GM21576 (cell line): ENCODE measurements at regions not wholly inside any gene's neighbourhood (a gene's known extent, or its start where the extent isn't known, plus 50 kb on each side); places are given as distances from the start of the nearest gene placed in this dataset.

Source experiments
- ATAC-seq: cut with Tn5 transposase; IDR thresholded peaks from one replicate; pipeline ENCODE4 v1.9.1; 2021; ENCODE audit warnings: mild to moderate bottlenecking, moderate library complexity; ENCODE audit not compliant: unreplicated experiment

DNA sequence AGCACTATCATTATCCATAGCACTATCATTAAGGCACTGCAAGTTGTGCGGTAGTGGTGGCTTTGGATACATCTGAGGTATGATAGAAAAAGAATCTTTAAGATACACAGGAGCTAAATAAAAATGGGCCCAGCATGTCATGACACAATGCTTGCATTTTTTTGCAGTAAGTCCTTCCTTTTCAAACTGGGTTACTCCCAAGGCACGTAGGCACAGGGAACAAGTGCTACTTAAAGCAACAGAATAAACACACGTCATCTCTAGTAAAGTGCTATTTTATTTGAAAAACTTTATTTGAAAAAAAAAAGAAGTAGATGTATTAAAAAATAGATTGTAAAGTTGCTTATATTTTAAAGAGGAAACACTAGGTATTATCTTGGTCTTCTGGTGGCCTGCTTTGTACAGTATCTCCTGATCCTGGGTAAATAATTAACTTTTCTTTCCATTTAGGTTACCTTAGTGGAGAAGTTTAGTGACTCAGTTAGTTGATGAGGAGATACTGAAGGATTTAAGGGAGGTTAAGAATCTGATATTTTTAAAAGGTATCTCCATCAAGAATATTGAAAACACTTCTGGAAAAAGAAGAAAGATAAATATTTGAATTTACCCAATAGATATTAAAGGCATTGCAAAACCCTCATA lies 129.6 kb downstream of the EDN1 start:
- ATAC-seq = no peak

GRCh38 chr6:12420626-12421025 lies 130.5 kb downstream of the EDN1 start:
- ATAC-seq = no peak

- ATAC-seq = no peak
These were observed 131.4 kb downstream of the EDN1 start for GRCh38 chr6:12421596-12421995.

GRCh38 chr6:12422848-12423247 lies 132.7 kb downstream of the EDN1 start:
- no peak for ATAC-seq

GRCh38 chr6:12423832-12424231 lies 133.7 kb downstream of the EDN1 start:
- ATAC-seq = no peak

- no peak for ATAC-seq
These were observed 136.0 kb downstream of the EDN1 start for GRCh38 chr6:12426121-12426520.

GRCh38 chr6:12431023-12431422 lies 140.9 kb downstream of the EDN1 start:
- ATAC-seq = no peak

- no peak for ATAC-seq
These were observed 146.1 kb downstream of the EDN1 start for GRCh38 chr6:12436224-12436623.

DNA sequence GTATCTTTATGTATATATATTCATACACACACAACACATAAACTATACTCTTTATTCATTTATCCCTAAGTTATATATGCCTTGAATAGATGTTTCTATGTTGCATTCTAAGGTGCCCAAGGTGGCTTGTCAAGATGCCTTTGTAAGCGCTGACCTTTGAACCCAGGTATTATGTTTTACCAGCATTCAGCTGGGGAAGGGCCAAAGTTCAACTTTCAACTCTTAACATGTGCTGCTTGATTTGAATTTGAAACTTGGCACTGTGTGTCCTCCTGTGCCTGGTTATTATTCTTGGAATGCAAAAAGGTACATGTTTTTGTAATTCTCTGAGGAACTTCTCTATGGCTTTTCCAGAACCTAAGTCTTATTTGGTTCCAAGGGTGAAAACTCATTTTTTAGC lies 146.5 kb downstream of the EDN1 start:
- no peak for ATAC-seq

DNA sequence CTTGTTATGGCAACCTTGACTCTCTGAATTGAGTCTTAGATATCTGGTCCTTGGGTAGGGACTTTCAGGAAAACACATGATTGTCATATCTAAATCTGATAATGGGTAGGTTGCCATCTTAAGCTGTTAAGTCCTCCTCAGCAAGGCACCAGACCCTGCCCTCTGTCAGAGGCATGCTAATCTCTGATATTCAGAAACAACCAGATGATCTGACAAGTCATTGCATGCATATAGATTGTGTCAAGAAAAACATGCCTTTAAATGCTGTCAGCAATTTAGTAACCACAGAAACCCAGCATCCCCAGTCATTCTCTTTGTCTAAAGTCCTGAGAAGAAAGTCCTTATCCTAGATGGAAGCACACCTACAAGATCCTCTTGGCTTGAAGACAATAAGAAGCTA lies 149.1 kb downstream of the EDN1 start:
- ATAC-seq = no peak

GRCh38 chr6:12440981-12441380 lies 150.8 kb downstream of the EDN1 start:
- no peak for ATAC-seq

GRCh38 chr6:12442455-12442854 lies 152.3 kb downstream of the EDN1 start:
- ATAC-seq = no peak

GRCh38 chr6:12446394-12446793 lies 156.2 kb downstream of the EDN1 start:
- ATAC-seq = no peak

GRCh38 chr6:12449447-12449846 lies 159.3 kb downstream of the EDN1 start:
- ATAC-seq = no peak

DNA sequence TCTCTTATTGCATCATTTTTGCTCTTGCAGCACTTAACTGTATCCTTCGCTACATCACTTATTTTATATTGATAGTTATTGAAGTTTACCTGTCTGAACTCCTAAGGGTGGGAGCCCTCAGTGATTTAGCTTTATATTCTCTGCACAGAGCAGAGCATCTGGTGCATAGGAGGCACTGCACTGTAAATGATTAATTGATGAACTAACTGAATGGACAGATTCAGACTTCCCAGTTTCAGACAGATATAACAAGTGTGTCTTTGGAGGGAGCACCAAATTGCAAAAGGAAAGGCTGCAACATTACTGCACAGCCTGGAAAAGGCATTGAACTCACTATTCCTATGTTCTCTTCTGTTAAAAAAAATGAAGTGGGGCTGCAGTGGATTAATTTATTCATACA lies 160.3 kb downstream of the EDN1 start:
- ATAC-seq = no peak

- no peak for ATAC-seq
These were observed 166.2 kb downstream of the EDN1 start for GRCh38 chr6:12456343-12456742.

GRCh38 chr6:12457094-12457493 lies 166.9 kb downstream of the EDN1 start:
- ATAC-seq = no peak

DNA sequence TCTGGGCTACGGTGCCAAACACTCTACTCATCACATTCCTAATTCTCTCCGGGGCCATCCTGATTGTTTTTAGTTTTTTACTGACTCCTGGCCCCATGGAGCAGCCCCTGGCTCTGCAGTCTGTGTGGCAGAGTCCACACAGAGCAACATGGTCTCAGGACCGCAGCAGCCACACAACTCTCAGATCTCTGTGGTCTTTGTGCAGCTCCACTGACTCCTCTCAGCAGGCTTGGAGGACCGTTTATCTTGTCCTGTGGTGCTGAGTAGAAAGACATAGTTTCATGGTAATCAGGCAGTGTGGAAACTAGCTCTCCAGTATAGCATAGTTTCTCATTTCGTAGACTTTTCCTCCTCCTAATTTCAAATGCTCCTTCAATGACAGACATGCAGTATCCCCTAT lies 168.4 kb downstream of the EDN1 start:
- ATAC-seq = no peak

DNA sequence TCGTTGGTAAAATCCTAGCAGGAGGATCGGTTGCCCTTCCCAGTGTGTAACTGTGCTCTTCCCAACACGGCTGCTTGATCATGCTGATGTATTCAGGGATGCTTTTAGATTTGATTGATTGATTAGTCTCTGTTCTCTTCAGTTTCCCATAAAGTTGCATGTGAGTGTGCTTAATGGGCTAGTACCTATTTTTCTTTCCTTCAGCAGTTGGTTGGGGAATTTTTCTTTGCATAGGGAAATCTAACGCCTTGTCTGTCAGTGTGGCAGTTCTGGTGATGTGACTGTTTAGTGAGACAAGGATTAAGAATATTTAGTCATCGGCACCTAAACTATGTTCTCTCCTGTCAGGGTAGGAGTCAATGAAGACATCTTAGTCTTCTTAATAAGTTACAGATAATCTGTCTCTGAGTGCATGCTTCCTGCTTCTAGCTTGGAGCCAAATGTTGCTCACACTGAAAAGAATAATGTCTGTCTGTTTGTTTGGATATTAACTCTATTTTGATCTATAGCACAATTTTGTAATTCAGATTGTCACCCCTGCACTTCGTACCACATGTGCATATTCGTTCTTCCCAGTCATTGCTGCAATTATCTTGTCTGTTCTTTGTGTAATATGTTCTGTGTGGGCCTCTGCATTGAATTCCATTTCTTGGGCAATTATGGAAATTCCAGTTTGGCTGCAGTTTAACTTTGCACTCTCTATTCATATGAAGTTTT lies 169.9 kb downstream of the EDN1 start:
- ATAC-seq = no peak

DNA sequence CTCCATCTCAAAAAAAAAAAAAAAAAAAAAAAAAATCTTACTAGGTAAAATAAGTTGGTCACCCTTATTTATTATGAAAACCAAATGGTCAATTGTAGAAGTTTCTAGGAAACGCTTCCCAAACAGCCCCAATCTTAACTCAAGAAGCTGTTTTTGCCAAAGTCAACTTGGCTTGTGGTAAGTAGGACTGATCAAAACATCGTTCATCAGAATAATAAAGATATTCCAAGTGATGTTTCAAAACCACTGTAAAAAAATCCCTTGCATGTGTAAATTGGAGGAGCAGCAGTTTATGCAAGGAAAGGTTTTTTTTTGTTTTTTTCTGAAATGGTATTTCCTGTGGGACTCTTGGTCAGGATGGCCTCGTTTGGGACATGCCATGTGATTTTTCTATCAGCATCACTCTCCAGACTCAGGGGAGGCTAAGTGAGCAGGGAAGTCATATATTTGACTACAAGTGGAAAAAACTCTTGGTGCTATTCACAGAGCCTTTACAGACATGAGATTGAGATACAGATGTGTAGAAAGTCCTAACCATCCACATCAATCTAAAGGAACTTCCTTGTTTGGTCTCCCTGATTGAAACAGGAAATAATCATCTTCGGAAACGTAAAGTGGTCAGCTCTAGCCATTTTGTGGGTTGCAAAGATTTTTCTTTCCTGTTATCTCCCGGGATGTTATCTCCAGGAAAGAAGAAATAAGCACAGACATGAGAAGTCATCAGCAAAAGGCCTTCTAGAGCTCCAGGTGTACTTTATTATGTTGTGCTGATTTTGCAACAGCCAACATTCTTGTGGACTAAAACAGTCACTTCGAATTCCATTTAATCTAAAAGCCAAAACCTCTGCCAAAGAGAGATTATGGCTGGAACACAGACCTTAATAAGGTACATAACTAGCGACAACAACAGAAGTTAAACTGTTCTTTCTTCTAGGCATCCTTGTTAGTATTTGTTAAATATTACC lies 177.8 kb downstream of the EDN1 start:
- ATAC-seq = no peak

- ATAC-seq = no peak
These were observed 182.5 kb downstream of the EDN1 start for GRCh38 chr6:12472601-12473038.

DNA sequence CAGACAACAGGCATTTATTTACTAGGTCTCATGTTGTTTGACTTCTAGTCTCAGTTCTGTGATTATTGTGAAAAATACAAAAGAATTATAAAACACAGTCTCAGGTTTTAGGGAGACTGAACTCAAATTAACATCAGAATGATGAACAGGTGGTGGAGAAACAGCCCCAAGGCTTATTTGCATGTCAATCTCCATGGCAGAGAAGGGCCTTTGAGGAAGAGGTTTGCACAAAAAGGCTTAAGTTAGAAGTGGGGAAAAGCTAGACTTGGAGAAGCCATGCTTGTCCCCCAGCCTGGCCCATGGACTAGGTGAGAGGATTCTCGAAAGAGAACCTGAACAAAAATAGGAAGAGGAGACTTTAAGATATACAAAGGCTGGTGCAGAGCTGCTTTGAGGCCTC lies 183.3 kb downstream of the EDN1 start:
- ATAC-seq = no peak
